ENCODE measurements at regions not wholly inside any gene's neighbourhood (a gene's known extent, or its start where the extent isn't known, plus 50 kb on each side); places are given as distances from the start of the nearest gene placed in this dataset.

DNA sequence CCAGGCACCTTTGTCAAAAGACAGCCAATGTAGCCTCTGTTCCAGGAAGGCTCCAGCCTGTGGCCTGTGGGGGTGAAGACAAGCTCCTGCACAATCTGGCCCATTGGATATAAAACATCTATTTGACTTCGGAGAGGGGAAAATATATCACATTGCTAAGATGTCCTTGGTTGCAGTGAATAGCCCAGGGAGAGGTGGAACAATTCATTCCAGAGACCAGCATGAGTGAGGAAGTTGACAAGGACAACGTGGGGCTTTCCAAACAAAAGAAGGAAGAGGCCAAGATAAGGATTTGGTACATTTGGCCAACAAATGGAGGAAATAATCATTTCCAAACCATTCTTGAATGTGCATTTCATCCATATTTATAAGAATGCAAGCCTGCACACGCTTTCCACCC is 187.0 kb downstream of the ETS2 start (continued):
- TF ChIP-seq, protein P1, sequence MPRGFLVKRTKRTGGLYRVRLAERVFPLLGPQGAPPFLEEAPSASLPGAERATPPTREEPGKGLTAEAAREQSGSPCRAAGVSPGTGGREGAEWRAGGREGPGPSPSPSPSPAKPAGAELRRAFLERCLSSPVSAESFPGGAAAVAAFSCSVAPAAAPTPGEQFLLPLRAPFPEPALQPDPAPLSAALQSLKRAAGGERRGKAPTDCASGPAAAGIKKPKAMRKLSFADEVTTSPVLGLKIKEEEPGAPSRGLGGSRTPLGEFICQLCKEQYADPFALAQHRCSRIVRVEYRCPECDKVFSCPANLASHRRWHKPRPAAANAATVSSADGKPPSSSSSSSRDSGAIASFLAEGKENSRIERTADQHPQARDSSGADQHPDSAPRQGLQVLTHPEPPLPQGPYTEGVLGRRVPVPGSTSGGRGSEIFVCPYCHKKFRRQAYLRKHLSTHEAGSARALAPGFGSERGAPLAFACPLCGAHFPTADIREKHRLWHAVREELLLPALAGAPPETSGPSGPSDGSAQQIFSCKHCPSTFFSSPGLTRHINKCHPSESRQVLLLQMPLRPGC (tag by site-specific recombination; IDR thresholded peaks at IDR 0.05) = no peak

DNA sequence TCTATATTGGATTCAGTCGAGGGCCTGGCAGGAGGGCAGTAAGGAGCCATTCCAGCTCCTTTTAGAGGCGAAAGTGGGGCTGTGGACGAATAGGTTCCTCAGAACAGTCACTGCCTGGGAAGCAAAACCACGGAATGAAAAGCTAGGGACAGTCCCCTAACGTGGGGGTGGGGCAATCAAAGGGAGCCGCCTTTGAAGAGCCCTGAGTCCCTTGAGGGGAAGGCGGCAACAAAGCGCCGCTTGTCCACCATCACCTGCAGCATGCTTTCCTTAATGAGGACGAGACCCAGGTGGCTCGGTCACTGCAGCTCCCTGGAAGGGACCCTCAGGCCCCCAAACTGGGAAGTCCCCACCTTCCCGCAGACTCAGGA is 184.7 kb downstream of the ETS2 start:
- CTCF ChIA-PET = interaction anchor here (0.8 to 0.9 kb wide), 3 partner anchors 106 to 181 kb away, joined by 3 read pairs; no protein-coding TSS in a partner anchor
- H3K27ac ChIP-seq (ENCODE audit: extremely low read depth, low read depth, low read length) = peak overlapping the region; percentile 27

DNA sequence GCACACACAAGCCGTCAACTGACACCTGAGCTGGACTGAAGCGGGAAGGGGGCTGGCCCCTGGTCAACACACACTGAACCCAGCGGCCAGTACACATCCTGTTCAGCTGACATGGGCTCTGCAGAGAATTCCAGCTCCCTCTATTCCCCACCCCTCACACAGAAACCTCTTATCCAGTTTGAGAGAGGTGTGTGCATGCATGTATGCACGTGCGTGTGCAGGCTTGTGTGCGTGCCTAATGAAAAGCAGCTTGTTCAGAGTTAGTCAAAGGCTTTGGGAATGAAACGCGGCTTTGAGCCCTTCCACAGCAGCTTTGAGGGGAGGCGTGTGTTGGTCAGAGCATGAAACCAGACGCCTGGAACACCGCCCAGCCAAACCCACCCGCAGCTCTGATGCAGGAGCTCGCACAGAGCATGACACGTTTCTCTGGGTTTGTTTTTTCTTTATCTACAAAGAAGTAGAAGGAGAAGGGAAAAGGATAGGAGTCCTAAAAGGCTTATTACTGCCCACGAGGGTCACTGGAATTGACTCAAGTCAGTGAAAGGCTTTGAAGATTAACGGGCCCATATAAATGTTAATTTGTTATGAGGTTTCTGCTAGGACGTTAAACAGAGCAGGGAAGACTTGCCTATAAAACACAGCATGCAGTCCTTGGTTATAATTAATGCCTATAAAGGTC is 184.2 kb downstream of the ETS2 start:
- no peak overlapping the region for H3K4me3 ChIP-seq (ENCODE audit: low read depth, low read length)
- CTCF ChIA-PET = interaction anchor here (0.8 to 0.9 kb wide), 3 partner anchors 106 to 180 kb away, joined by 3 read pairs; no protein-coding TSS in a partner anchor
- H3K36me3 ChIP-seq (ENCODE audit: control insufficient read depth in 2 of 2, insufficient read depth in 1 of 2, low read length in 2 of 2) = no peaks in the 10 kb centered on the region
- peaks cover 36% of the 10 kb centered on the region for H3K4me1 ChIP-seq (ENCODE audit: control insufficient read depth, insufficient read depth, low read length)
- POLR2A ChIA-PET = no interaction called here
- no peaks in the 10 kb centered on the region for H3K9me3 ChIP-seq (ENCODE audit: control insufficient read depth, insufficient read depth, low read depth, low read length)
- peak overlapping the region; percentile 27 for H3K27ac ChIP-seq (ENCODE audit: extremely low read depth, low read depth, low read length)
- TF ChIP-seq SP2 (tag by site-specific recombination; IDR thresholded peaks at IDR 0.05) = no peak
- no peak for TF ChIP-seq ZNF174 (tag by site-specific recombination; IDR thresholded peaks at IDR 0.05)
- TF ChIP-seq PRDM1 (tag by site-specific recombination; IDR thresholded peaks at IDR 0.05) = no peak
- TF ChIP-seq ZNF791 (tag by site-specific recombination; IDR thresholded peaks at IDR 0.05) = no peak
- TF ChIP-seq, protein P2, sequence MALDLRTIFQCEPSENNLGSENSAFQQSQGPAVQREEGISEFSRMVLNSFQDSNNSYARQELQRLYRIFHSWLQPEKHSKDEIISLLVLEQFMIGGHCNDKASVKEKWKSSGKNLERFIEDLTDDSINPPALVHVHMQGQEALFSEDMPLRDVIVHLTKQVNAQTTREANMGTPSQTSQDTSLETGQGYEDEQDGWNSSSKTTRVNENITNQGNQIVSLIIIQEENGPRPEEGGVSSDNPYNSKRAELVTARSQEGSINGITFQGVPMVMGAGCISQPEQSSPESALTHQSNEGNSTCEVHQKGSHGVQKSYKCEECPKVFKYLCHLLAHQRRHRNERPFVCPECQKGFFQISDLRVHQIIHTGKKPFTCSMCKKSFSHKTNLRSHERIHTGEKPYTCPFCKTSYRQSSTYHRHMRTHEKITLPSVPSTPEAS (tag by site-specific recombination; IDR thresholded peaks at IDR 0.05) = no peak
- TF ChIP-seq, protein P3, sequence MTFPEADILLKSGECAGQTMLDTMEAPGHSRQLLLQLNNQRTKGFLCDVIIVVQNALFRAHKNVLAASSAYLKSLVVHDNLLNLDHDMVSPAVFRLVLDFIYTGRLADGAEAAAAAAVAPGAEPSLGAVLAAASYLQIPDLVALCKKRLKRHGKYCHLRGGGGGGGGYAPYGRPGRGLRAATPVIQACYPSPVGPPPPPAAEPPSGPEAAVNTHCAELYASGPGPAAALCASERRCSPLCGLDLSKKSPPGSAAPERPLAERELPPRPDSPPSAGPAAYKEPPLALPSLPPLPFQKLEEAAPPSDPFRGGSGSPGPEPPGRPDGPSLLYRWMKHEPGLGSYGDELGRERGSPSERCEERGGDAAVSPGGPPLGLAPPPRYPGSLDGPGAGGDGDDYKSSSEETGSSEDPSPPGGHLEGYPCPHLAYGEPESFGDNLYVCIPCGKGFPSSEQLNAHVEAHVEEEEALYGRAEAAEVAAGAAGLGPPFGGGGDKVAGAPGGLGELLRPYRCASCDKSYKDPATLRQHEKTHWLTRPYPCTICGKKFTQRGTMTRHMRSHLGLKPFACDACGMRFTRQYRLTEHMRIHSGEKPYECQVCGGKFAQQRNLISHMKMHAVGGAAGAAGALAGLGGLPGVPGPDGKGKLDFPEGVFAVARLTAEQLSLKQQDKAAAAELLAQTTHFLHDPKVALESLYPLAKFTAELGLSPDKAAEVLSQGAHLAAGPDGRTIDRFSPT (tag by site-specific recombination; IDR thresholded peaks at IDR 0.05) = no peak
- TF ChIP-seq, protein P4, sequence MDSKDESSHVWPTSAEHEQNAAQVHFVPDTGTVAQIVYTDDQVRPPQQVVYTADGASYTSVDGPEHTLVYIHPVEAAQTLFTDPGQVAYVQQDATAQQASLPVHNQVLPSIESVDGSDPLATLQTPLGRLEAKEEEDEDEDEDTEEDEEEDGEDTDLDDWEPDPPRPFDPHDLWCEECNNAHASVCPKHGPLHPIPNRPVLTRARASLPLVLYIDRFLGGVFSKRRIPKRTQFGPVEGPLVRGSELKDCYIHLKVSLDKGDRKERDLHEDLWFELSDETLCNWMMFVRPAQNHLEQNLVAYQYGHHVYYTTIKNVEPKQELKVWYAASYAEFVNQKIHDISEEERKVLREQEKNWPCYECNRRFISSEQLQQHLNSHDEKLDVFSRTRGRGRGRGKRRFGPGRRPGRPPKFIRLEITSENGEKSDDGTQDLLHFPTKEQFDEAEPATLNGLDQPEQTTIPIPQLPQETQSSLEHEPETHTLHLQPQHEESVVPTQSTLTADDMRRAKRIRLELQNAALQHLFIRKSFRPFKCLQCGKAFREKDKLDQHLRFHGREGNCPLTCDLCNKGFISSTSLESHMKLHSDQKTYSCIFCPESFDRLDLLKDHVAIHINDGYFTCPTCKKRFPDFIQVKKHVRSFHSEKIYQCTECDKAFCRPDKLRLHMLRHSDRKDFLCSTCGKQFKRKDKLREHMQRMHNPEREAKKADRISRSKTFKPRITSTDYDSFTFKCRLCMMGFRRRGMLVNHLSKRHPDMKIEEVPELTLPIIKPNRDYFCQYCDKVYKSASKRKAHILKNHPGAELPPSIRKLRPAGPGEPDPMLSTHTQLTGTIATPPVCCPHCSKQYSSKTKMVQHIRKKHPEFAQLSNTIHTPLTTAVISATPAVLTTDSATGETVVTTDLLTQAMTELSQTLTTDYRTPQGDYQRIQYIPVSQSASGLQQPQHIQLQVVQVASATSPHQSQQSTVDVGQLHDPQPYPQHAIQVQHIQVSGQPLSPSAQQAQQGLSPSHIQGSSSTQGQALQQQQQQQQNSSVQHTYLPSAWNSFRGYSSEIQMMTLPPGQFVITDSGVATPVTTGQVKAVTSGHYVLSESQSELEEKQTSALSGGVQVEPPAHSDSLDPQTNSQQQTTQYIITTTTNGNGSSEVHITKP (tag by site-specific recombination; IDR thresholded peaks at IDR 0.05) = peak; percentile 95

More for the DNA sequence above, 184.7 kb downstream of the ETS2 start:
- no peaks in the 10 kb centered on the region for H3K36me3 ChIP-seq (ENCODE audit: control insufficient read depth in 2 of 2, insufficient read depth in 1 of 2, low read length in 2 of 2)
- peaks cover 33% of the 10 kb centered on the region for H3K4me1 ChIP-seq (ENCODE audit: control insufficient read depth, insufficient read depth, low read length)
- TF ChIP-seq ZNF561 (tag by site-specific recombination; IDR thresholded peaks at IDR 0.05; ENCODE audit: borderline replicate concordance) (0 out of 2 replicates have a peak, but pooled peaks have one; percentile 9), ZBTB21 (tag by site-specific recombination; IDR thresholded peaks at IDR 0.05) (0 out of 2 replicates have a peak, but pooled peaks have one; percentile 7), ZBTB17 (tag by site-specific recombination; IDR thresholded peaks at IDR 0.05) (peak; percentile 8; the same call in 1 of the 2 replicates), ZBTB20 (tag by site-specific recombination; IDR thresholded peaks at IDR 0.05) (no peak), ZNF585B (tag by site-specific recombination; IDR thresholded peaks at IDR 0.05) (0 out of 2 replicates have a peak, but pooled peaks have one; percentile 7), ZNF302 (tag by site-specific recombination; IDR thresholded peaks at IDR 0.05; ENCODE audit: low read depth) (no peak), TCF7L2 (IDR thresholded peaks at IDR 0.05; ENCODE audit: borderline replicate concordance, low read depth, low read length) (peak; percentile 89), OVOL3 (tag by site-specific recombination; IDR thresholded peaks at IDR 0.05) (no peak), KLF8 (tag by site-specific recombination; IDR thresholded peaks at IDR 0.05) (no peak), ZIC2 (tag by site-specific recombination; IDR thresholded peaks at IDR 0.05) (0 out of 2 replicates have a peak, but pooled peaks have one; percentile 3), KLF10 (tag by site-specific recombination; IDR thresholded peaks at IDR 0.05) (peak; percentile 7; the same call in 1 of the 2 replicates), ZBTB8A (tag by site-specific recombination; IDR thresholded peaks at IDR 0.05) (0 out of 2 replicates have a peak, but pooled peaks have one; percentile 8), ZBTB48 (tag by site-specific recombination; IDR thresholded peaks at IDR 0.05) (peak; percentile 88), SP7 (tag by site-specific recombination; IDR thresholded peaks at IDR 0.05) (peak; percentile 37; the same call in 1 of the 2 replicates), ZFP3 (tag by site-specific recombination; IDR thresholded peaks at IDR 0.05; ENCODE audit: low read depth) (0 out of 2 replicates have a peak, but pooled peaks have one; percentile 12)
- TF ChIP-seq, protein P5, sequence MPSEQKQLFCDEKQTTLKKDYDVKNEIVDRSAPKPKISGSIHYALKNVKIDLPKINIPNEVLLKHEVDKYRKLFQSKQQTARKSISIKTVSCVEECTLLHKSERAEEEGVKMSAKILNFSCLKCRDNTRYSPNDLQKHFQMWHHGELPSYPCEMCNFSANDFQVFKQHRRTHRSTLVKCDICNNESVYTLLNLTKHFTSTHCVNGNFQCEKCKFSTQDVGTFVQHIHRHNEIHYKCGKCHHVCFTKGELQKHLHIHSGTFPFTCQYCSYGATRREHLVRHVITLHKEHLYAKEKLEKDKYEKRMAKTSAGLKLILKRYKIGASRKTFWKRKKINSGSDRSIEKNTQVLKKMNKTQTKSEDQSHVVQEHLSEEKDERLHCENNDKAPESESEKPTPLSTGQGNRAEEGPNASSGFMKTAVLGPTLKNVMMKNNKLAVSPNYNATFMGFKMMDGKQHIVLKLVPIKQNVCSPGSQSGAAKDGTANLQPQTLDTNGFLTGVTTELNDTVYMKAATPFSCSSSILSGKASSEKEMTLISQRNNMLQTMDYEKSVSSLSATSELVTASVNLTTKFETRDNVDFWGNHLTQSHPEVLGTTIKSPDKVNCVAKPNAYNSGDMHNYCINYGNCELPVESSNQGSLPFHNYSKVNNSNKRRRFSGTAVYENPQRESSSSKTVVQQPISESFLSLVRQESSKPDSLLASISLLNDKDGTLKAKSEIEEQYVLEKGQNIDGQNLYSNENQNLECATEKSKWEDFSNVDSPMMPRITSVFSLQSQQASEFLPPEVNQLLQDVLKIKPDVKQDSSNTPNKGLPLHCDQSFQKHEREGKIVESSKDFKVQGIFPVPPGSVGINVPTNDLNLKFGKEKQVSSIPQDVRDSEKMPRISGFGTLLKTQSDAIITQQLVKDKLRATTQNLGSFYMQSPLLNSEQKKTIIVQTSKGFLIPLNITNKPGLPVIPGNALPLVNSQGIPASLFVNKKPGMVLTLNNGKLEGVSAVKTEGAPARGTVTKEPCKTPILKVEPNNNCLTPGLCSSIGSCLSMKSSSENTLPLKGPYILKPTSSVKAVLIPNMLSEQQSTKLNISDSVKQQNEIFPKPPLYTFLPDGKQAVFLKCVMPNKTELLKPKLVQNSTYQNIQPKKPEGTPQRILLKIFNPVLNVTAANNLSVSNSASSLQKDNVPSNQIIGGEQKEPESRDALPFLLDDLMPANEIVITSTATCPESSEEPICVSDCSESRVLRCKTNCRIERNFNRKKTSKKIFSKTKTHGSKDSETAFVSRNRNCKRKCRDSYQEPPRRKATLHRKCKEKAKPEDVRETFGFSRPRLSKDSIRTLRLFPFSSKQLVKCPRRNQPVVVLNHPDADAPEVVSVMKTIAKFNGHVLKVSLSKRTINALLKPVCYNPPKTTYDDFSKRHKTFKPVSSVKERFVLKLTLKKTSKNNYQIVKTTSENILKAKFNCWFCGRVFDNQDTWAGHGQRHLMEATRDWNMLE (tag by site-specific recombination; conservative IDR thresholded peaks at IDR 0.05; ENCODE audit: low read depth) = 0 out of 2 replicates have a peak, but pooled peaks have one; percentile 2
- POLR2A ChIA-PET = no interaction called here
- H3K4me3 ChIP-seq (ENCODE audit: low read depth, low read length) = no peak overlapping the region
- H3K9me3 ChIP-seq (ENCODE audit: control insufficient read depth, insufficient read depth, low read depth, low read length) = no peaks in the 10 kb centered on the region
